Activated naive CD4-positive, alpha-beta T cell treated with anti-CD3 and anti-CD28 coated beads, Interleukin-2, amount 50 U/mL, for 16 hours (primary cell): ENCODE measurements at regions not wholly inside any gene's neighbourhood (a gene's known extent, or its start where the extent isn't known, plus 50 kb on each side); places are given as distances from the start of the nearest gene placed in this dataset.

ENCODE experiments used
- DNase-seq: peaks from one replicate; pipeline ENCODE4 v3.0.0-alpha.2; 2020

GRCh38 chr9:78927099-78927940 is 630.4 kb downstream of the PSAT1 start:
- DNase-seq = no peak

GRCh38 chr9:78928625-78929405 is 631.9 kb downstream of the PSAT1 start:
- no peak for DNase-seq

GRCh38 chr9:78930281-78930680 is 633.4 kb downstream of the PSAT1 start:
- DNase-seq = no peak

- DNase-seq = no peak
Measured at GRCh38 chr9:78932849-78933627, 636.1 kb downstream of the PSAT1 start.

- DNase-seq = no peak
Measured at GRCh38 chr9:78934880-78935279, 636.9 kb upstream of the TLE4 start.

- no peak for DNase-seq
Measured at GRCh38 chr9:78938821-78939220, 632.9 kb upstream of the TLE4 start.

- DNase-seq = no peak
Measured at GRCh38 chr9:78939311-78940065, 632.3 kb upstream of the TLE4 start.

GRCh38 chr9:78940121-78940855 is 631.5 kb upstream of the TLE4 start:
- no peak for DNase-seq

- no peak for DNase-seq
Measured at GRCh38 chr9:78954286-78954685, 617.5 kb upstream of the TLE4 start.

GRCh38 chr9:78958892-78959291 is 612.9 kb upstream of the TLE4 start:
- no peak for DNase-seq

GRCh38 chr9:78962156-78962555 is 609.6 kb upstream of the TLE4 start:
- DNase-seq = no peak

- DNase-seq = no peak
Measured at GRCh38 chr9:78963911-78964310, 607.9 kb upstream of the TLE4 start.

- DNase-seq = no peak
Measured at GRCh38 chr9:78967596-78968217, 604.1 kb upstream of the TLE4 start.

- no peak for DNase-seq
Measured at GRCh38 chr9:78970375-78970774, 601.4 kb upstream of the TLE4 start.

GRCh38 chr9:78971540-78971939 is 600.2 kb upstream of the TLE4 start:
- no peak for DNase-seq

GRCh38 chr9:78972303-78972999 is 599.3 kb upstream of the TLE4 start:
- no peak for DNase-seq

GRCh38 chr9:78973907-78974306 is 597.9 kb upstream of the TLE4 start:
- DNase-seq = no peak

GRCh38 chr9:78982849-78983248 is 588.9 kb upstream of the TLE4 start:
- no peak for DNase-seq

- DNase-seq = no peak
Measured at GRCh38 chr9:78985084-78985738, 586.6 kb upstream of the TLE4 start.

GRCh38 chr9:78986446-78986845 is 585.3 kb upstream of the TLE4 start:
- DNase-seq = no peak
